ENCODE measurements at regions not wholly inside any gene's neighbourhood (a gene's known extent, or its start where the extent isn't known, plus 50 kb on each side); places are given as distances from the start of the nearest gene placed in this dataset.
"Not testable (repeated sequence)": the region's sequence is repeated elsewhere in the genome, so short reads cannot be mapped to it uniquely, and the experiment has no call there.

DNA sequence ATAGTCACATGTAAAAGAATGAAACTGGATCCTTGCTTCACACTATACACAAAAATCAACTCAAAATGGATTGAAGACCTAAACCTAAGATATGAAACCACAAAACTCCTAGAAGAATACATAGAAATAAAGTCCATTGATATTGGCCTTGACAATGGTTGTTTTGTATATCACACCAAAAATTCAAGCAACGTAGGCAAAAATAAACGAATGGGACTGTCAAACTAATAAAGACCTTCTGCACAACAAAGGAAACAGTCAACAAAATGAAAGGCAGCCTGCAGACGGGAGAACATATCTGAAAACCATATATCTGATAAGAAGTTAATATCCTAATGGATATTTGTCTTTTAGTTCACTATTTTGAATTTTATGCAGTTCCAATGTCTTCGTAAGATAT is 292.3 kb upstream of the CNTN5 start:
- DNase-seq (ENCODE audit: low spot score), result no peak
- ATAC-seq (ENCODE audit: low FRiP score), result no peak
- no peak for TF ChIP-seq CTCF (IDR thresholded peaks at IDR 0.05)

DNA sequence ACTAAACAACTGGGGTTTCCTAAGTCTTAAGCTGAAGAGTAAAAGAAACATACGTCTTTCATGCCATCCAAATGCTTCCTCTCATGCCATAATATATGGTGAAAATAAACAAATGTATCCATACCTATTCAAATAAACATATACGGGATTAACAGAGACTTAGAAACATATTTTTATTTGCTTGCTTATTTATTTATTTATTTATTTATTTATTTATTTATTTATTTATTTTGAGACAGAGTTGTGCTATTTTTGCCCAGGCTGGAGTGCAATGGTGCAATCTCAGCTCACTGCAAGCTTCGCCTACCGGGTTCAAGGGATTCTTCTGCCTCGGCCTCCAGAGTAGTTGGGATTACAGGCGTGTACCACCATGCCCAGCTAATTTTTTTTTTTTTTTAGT is 291.6 kb upstream of the CNTN5 start:
- no peak for DNase-seq (ENCODE audit: low spot score)
- TF ChIP-seq CTCF (IDR thresholded peaks at IDR 0.05), result no peak
- no peak for ATAC-seq (ENCODE audit: low FRiP score)

DNA sequence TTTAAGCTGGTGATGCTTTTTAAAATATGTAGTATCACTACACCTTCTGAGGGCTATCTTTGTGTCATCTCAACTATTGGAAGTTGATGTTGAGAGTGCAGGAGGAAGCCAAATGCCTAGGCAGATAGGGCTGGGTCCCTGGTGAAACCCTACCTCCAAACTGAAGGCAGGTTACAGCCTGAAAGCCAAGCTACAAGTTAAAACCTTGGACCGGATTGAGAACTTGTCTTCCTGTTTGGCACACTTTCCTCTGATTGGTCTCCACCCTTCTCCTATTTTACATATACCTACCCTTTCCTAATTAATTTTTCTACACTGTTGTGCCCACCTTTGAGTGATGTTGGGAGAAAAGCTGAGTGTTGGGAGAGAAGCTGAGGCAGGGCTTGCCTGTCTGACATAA is 287.8 kb upstream of the CNTN5 start:
- DNase-seq (ENCODE audit: low spot score), result no peak
- no peak for TF ChIP-seq CTCF (IDR thresholded peaks at IDR 0.05)
- ATAC-seq (ENCODE audit: low FRiP score), result no peak

DNA sequence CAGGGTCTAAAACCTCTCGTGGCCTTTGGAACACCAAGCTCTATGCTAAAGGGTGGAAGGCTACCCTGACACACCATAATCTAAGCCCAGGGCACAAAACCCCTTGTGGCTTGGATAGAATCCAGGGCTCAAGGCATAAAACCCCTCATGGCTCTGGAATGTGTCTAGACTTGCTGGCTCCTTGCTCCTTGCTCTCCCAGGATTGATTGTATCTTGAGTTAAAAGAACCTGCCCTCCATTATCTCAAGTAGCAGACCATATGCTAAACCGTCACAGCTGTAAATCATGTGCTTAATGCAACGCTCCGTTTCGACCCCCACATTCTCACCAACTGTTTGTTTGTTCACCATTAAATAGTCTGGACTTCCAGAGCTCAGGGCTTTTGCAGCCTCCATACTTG is 287.4 kb upstream of the CNTN5 start:
- not testable (repeated sequence) for ATAC-seq (ENCODE audit: low FRiP score); DNase-seq (ENCODE audit: low spot score)

DNA sequence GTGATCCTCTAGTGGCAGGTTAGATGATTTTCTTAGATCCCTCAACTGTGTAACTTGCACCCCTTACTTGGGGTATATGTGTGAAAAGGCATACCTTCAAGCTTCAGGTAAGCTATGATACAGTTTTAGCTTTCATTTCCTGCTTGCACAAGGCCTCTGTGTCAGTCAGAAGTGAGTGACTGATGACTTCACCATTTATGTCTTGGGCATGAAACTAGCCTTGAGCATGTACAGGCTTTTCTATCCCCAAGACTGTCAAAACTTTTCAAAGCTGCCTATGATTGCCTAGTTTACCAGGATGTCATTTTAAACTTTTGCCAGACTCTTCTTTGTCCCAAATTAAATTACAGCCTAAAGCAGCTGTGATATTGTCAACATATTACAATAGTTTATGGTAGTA is 286.1 kb upstream of the CNTN5 start:
- no peak for TF ChIP-seq CTCF (IDR thresholded peaks at IDR 0.05)
- no peak for DNase-seq (ENCODE audit: low spot score)
- no peak for ATAC-seq (ENCODE audit: low FRiP score)

GRCh38 chr11:98736833-98737232 is 283.9 kb upstream of the CNTN5 start:
- TF ChIP-seq CTCF (IDR thresholded peaks at IDR 0.05), result no peak
- ATAC-seq (ENCODE audit: low FRiP score) (no peak), DNase-seq (ENCODE audit: low spot score) (no peak)

GRCh38 chr11:98740321-98740720 is 280.4 kb upstream of the CNTN5 start:
- DNase-seq (ENCODE audit: low spot score) (no peak), ATAC-seq (ENCODE audit: low FRiP score) (no peak)
- TF ChIP-seq CTCF (IDR thresholded peaks at IDR 0.05), result no peak

GRCh38 chr11:98763446-98763845 is 257.3 kb upstream of the CNTN5 start:
- ATAC-seq (ENCODE audit: low FRiP score); DNase-seq (ENCODE audit: low spot score): not testable (repeated sequence)
